SK-N-SH (cell line): ENCODE measurements at regions not wholly inside any gene's neighbourhood (a gene's known extent, or its start where the extent isn't known, plus 50 kb on each side); places are given as distances from the start of the nearest gene placed in this dataset.
"Not testable (repeated sequence)": the region's sequence is repeated elsewhere in the genome, so short reads cannot be mapped to it uniquely, and the experiment has no call there.

Experiments
- CTCF ChIA-PET: fragments of 300-600, 350-600 bp; formaldehyde crosslinking; extraction: SDS; loops from one replicate; lab custom pipeline; 2021; lab: Yijun Ruan, JAX
- POLR2A ChIA-PET: fragments of 350-600 bp; sonication (Branson Sonifier 250); formaldehyde crosslinking; extraction: SDS; loops from one replicate; lab custom pipeline; 2020; ENCODE audit warnings: antibody characterized with exemption, inconsistent platforms; lab: Yijun Ruan, JAX
- DNase-seq: peaks from one replicate; pipeline ENCODE4 v3.0.0; 2012
- H2AFZ ChIP-seq: fragments of 200-600 bp; sonication (generic); 2 replicates; pipeline ENCODE4 v1.8.1; 2016; ENCODE audit warnings: antibody characterized with exemption, mild to moderate bottlenecking, low read depth
- H3F3A ChIP-seq: fragments of 200-600 bp; sonication (generic); replicated peaks from 2 replicates; pipeline ENCODE3; 2016; ENCODE audit warnings: antibody characterized with exemption, mild to moderate bottlenecking; ENCODE audit not compliant: insufficient read depth
- H3K27ac ChIP-seq, 2 experiments: fragments of 200-500 bp in 1 of 2; fragments of 200-600 bp in 1 of 2; sonication (Bioruptor generic) in 1 of 2; sonication (generic), shearing (Covaris generic) in 1 of 2; 2 replicates each; pipeline versions ENCODE4 v1.5.1 to v1.6.1; 2014 to 2016; ENCODE audit warnings: low read depth in 2 of 2, inconsistent platforms in 1 of 2, low read length in 1 of 2, mild to moderate bottlenecking in 1 of 2, mixed read lengths in 1 of 2
- H3K27me3 ChIP-seq: fragments of 200-600 bp; sonication (generic), shearing (Covaris generic); 2 replicates; pipeline ENCODE4 v1.6.1; 2016; ENCODE audit warnings: mixed run types; ENCODE audit not compliant: insufficient read depth
- H3K36me3 ChIP-seq, 2 experiments: fragments of 200-500 bp in 1 of 2; fragments of 200-600 bp in 1 of 2; sonication (Bioruptor generic) in 1 of 2; sonication (generic) in 1 of 2; replicated peaks in 1 of 2; 2 replicates each; pipeline versions ENCODE3 to v1.5.1; 2014 to 2016; ENCODE audit warnings: low read length in 1 of 2, mild to moderate bottlenecking in 1 of 2; ENCODE audit not compliant: insufficient read depth in 2 of 2, control insufficient read depth in 1 of 2
- H3K4me1 ChIP-seq, 2 experiments: fragments of 200-500 bp in 1 of 2; fragments of 200-600 bp in 1 of 2; sonication (Bioruptor generic) in 1 of 2; sonication (generic), shearing (Covaris generic) in 1 of 2; 2 replicates each; pipeline versions ENCODE4 v1.5.1 to v1.6.1; 2014 to 2016; ENCODE audit warnings: low read depth in 1 of 2, low read length in 1 of 2, mixed run types in 1 of 2; ENCODE audit not compliant: insufficient read depth in 2 of 2, control insufficient read depth in 1 of 2
- H3K4me2 ChIP-seq: fragments of 200-600 bp; sonication (generic), shearing (Covaris generic); 2 replicates; pipeline ENCODE4 v1.6.1; 2017; ENCODE audit warnings: mixed run types
- H3K4me3 ChIP-seq, 2 experiments: fragments of 200-500 bp in 1 of 2; fragments of 200-600 bp in 1 of 2; sonication (Bioruptor generic) in 1 of 2; sonication (generic), shearing (Covaris generic) in 1 of 2; 2 replicates each; pipeline versions ENCODE4 v1.5.1 to v1.8.1; 2014 to 2016; ENCODE audit warnings: low read depth in 2 of 2, inconsistent platforms in 1 of 2, low read length in 1 of 2, mild to moderate bottlenecking in 1 of 2, mixed read lengths in 1 of 2, moderate library complexity in 1 of 2
- H3K79me2 ChIP-seq: fragments of 200-600 bp; sonication (generic); 2 replicates; pipeline ENCODE4 v1.8.1; 2017; ENCODE audit warnings: mild to moderate bottlenecking; ENCODE audit not compliant: insufficient read depth
- H3K9ac ChIP-seq: fragments of 200-600 bp; sonication (generic); 2 replicates; pipeline ENCODE4 v1.6.1; 2017; ENCODE audit warnings: mixed run types
- H3K9me2 ChIP-seq: fragments of 200-600 bp; sonication (generic); 2 replicates; pipeline ENCODE4 v1.6.1; 2017; ENCODE audit warnings: mixed run types
- H3K9me3 ChIP-seq: fragments of 200-600 bp; sonication (generic); 2 replicates; pipeline ENCODE4 v1.6.1; 2017; ENCODE audit warnings: mixed run types, mild to moderate bottlenecking, moderate library complexity
- H4K20me1 ChIP-seq: fragments of 200-600 bp; sonication (generic); 2 replicates; pipeline ENCODE4 v1.6.1; 2017; ENCODE audit warnings: mild to moderate bottlenecking, mixed run types; ENCODE audit not compliant: insufficient read depth
- GATA2 ChIP-seq: sonication (generic); formaldehyde crosslinking; IDR thresholded peaks from 2 replicates; pipeline ENCODE4 v1.5.0; 2020; ENCODE audit warnings: mild to moderate bottlenecking, missing genetic modification reagents
- JUND ChIP-seq: IDR thresholded peaks from 2 replicates; pipeline ENCODE4 v1.4.0; 2012
- MEF2A ChIP-seq: IDR thresholded peaks from 2 replicates; pipeline ENCODE4 v1.4.0; 2012; ENCODE audit warnings: low read depth, borderline replicate concordance
- MXI1 ChIP-seq: IDR thresholded peaks from 2 replicates; pipeline ENCODE4 v1.6.1; 2012; ENCODE audit warnings: mild to moderate bottlenecking, low read depth, low read length, improper control_type of control experiment
- NFIC ChIP-seq: IDR thresholded peaks from 2 replicates; pipeline ENCODE4 v1.4.0; 2012; ENCODE audit warnings: borderline replicate concordance
- NRF1 ChIP-seq: IDR thresholded peaks from 2 replicates; pipeline ENCODE4 v1.6.1; 2012; ENCODE audit warnings: low read depth, mild to moderate bottlenecking, low read length
- RAD21 ChIP-seq: IDR thresholded peaks from 2 replicates; pipeline ENCODE4 v1.6.1; 2012; ENCODE audit warnings: mild to moderate bottlenecking, low read length
- RCOR1 ChIP-seq: fragments of 150-350 bp; IDR thresholded peaks from 2 replicates; pipeline ENCODE4 v1.6.1; 2017; ENCODE audit warnings: antibody characterized with exemption, low read length
- RFX5 ChIP-seq: IDR thresholded peaks from 2 replicates; pipeline ENCODE4 v1.6.1; 2012; ENCODE audit warnings: mild to moderate bottlenecking, improper control_type of control experiment, low read length
- SIN3A ChIP-seq: IDR thresholded peaks from 2 replicates; pipeline ENCODE4 v1.6.1; 2012; ENCODE audit warnings: low read depth, mild to moderate bottlenecking, low read length, moderate library complexity, borderline replicate concordance
- YY1 ChIP-seq: IDR thresholded peaks from 2 replicates; pipeline ENCODE4 v1.4.0; 2012; ENCODE audit warnings: low read depth, mild to moderate bottlenecking
- whole genome bisulfite sequencing: methylation state at CpG from one replicate; pipeline ENCODE4 v1.1.6; 2017; ENCODE audit warnings: low lambda C conversion rate; 5-methylcytosine and 5-hydroxymethylcytosine counted together

DNA sequence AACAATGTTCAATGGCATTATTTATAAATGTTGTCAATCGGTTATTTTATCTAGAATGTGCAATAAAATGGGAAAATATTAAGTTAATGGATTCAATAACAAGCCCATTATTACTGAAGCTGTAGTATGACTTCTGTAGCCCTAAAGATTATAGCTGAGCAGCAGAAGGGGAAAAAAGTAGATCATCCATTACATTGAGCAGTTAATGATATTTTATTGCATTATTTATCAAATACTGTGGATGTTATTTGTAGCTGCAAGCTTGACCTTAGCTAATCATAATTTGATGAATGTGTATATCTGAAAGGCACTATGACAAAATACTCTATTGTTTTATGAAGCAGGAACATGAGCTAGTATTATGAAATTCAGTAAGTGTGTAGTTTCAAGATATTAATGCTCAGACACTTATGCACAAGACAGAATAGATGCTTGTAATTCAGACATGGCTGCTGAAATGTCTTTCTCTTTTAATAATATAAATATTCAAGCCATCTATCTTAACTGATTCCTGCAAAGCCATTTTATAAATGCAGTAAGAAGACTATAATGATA, 131.5 kb upstream of the MGAT4C start:
- H2AFZ ChIP-seq, result no peak overlapping the region
- no peak overlapping the region for H3K9ac ChIP-seq
- no peaks in the 10 kb centered on the region for H3K9me3 ChIP-seq
- H3K36me3 ChIP-seq, result no peaks in the 10 kb centered on the region
- no peak for TF ChIP-seq MXI1
- no peak overlapping the region for H3K27ac ChIP-seq
- H3K27me3 ChIP-seq, result no peaks in the 10 kb centered on the region
- H3K4me3 ChIP-seq, result no peak overlapping the region
- CTCF ChIA-PET, result no interaction called here
- WGBS, result 89% methylated on average over 1 of the region's 1 CpG
- POLR2A ChIA-PET, result no interaction called here
- no peaks in the 10 kb centered on the region for H4K20me1 ChIP-seq
- H3K4me1 ChIP-seq, result no peaks in the 10 kb centered on the region
- DNase-seq, result no peak
- no peaks in the 10 kb centered on the region for H3F3A ChIP-seq
- H3K79me2 ChIP-seq, result no peaks in the 10 kb centered on the region
- no peaks in the 10 kb centered on the region for H3K9me2 ChIP-seq
- no peak overlapping the region for H3K4me2 ChIP-seq

DNA sequence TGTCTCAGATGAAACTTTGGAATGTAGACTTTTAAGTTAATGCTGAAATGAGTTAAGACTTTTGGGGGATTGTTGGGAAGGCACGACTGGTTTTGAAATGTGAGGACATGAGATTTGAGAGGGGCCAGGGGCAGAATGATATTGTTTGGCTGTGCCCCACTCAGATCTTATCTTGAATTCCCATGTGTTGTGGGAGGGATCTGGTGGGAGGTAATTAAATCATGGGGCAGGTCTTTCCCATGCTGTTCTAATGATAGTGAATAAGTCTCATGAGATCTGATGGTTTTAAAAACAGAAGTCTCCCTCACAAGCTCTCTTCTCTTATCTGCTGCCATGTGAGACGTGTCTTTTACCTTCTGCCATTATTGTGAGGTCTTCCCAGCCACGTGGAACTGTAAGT, 127.6 kb upstream of the MGAT4C start:
- TF ChIP-seq GATA2 (CRISPR knock-in tag), result peak; percentile 79
- 0 out of 2 replicates have a peak, but pooled peaks have one; percentile 24 for TF ChIP-seq MXI1
- TF ChIP-seq RCOR1, result peak; percentile 38; the same call in 1 of the 2 replicates
- WGBS, result 45% methylated on average over 3 of the region's 3 CpGs
- H3K9ac ChIP-seq, POLR2A ChIA-PET, H3K4me1 ChIP-seq, H2AFZ ChIP-seq, H4K20me1 ChIP-seq, CTCF ChIA-PET, DNase-seq, H3K4me2 ChIP-seq, H3K36me3 ChIP-seq, H3F3A ChIP-seq, H3K27ac ChIP-seq, H3K4me3 ChIP-seq, H3K9me2 ChIP-seq, H3K27me3 ChIP-seq, H3K9me3 ChIP-seq, H3K79me2 ChIP-seq: not testable (repeated sequence)

DNA sequence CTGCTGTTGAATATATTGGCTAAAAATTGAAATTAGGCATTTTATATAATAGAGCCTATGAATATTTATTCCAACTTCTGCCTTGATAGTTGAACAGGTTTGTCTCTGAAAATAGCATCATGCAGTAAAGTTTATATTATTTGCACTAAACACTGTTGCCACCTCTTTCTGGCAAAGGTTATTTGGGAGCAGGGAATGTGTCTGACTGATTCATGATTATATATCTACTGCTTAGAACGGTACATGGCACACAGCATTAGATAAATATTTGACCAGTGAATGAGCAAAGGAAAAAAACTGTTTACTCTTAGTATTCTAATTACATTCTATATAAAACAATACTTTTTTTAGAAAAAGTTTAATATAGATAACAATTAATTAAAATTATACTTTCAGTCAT, 123.1 kb upstream of the MGAT4C start:
- no peak overlapping the region for H2AFZ ChIP-seq
- H3K4me3 ChIP-seq, result no peak overlapping the region
- H3F3A ChIP-seq, result no peaks in the 10 kb centered on the region
- H3K79me2 ChIP-seq, result no peaks in the 10 kb centered on the region
- 65% methylated on average over 1 of the region's 1 CpG for WGBS
- H3K9ac ChIP-seq, result no peak overlapping the region
- TF ChIP-seq JUND (no peak), MXI1 (no peak), SIN3A (no peak), NRF1 (no peak), NFIC (no peak), RFX5 (no peak), MEF2A (no peak), RCOR1 (no peak), RAD21 (no peak), YY1 (no peak)
- peaks cover 0 to 4% of the 10 kb centered on the region in 2 experiments for H3K36me3 ChIP-seq
- H3K4me2 ChIP-seq, result no peak overlapping the region
- no peaks in the 10 kb centered on the region for H3K27me3 ChIP-seq
- no peaks in the 10 kb centered on the region for H3K9me3 ChIP-seq
- H3K9me2 ChIP-seq, result no peaks in the 10 kb centered on the region
- ChIA-PET POLR2A (no interaction called here), CTCF (interaction anchor here (0.7 kb wide), 1 partner anchor 25 kb away, joined by 4 read pairs; no protein-coding TSS in a partner anchor)
- H3K27ac ChIP-seq, result no peak overlapping the region
- 0 out of 4 replicates have a peak, but pooled peaks cover 0 to 2% of the 10 kb centered on the region in 2 experiments for H3K4me1 ChIP-seq
- DNase-seq, result no peak
- no peaks in the 10 kb centered on the region for H4K20me1 ChIP-seq
